ENCODE measurements at regions not wholly inside any gene's neighbourhood (a gene's known extent, or its start where the extent isn't known, plus 50 kb on each side); places are given as distances from the start of the nearest gene placed in this dataset.

DNA sequence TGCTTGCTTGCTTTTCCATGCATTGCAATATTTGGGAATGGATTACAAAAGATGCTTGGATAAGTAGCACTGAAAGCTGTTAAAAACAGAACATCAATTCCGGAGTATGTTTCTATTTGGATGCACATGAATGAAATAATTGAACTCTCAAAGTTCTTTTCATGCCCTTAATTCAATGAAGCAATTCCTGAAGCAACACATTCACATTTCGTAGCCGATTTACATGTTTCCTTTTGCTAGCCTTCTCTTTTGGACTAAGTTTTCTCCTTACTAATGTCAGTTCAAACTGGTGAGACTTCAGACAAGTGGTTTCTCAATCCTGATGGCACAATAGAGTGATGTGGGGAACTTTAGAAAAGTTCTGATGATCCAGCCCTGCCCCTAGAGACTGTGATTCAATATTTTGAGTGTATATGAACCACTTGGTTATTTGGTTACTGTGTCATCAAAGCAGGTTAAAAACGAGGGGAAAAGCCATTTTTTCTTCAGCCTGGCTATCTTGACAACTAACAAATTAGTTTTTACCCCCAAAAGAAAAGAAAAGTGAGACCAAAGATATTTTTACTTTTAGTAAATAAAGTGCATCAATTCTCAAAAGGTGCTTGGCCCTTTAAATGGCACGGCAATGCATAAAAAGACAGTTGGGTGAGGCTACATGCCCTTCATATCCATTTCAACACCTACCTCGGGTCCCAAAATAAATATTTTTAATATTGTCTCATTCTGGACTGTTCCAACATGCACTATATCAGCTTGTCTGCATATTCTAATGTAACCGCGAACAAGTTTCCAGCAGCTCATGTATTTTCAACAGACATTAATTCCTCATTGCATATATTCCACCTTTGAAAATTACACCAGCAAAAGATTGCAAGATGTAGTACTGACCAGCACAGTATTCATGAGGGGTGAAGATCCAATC is 90.1 kb upstream of the RPL34 start:
- H3K4me3 ChIP-seq (ENCODE audit: low read depth, low read length): no peak overlapping the region
- H3K79me2 ChIP-seq (ENCODE audit: control insufficient read depth, insufficient read depth, low read length, poor library complexity): no peaks in the 10 kb centered on the region
- H2AFZ ChIP-seq (ENCODE audit: insufficient read depth, low read length, poor library complexity): no peak overlapping the region
- no peak overlapping the region for H3K27ac ChIP-seq (ENCODE audit: low read depth, low read length)
- peaks cover 0 to 4% of the 10 kb centered on the region in 2 experiments for H3K4me1 ChIP-seq (ENCODE audit: control insufficient read depth in 1 of 2, insufficient read depth in 2 of 2, low read length in 2 of 2)
- no peak overlapping the region for H2BK5ac ChIP-seq (ENCODE audit: low read depth, low read length, poor library complexity)
- H2BK12ac ChIP-seq (ENCODE audit: low read length): no peak overlapping the region
- no peak overlapping the region for H3K23ac ChIP-seq (ENCODE audit: low read length)
- no peak overlapping the region for H2BK120ac ChIP-seq (ENCODE audit: insufficient read depth, low read length, poor library complexity)
- no peak overlapping the region for H3K4ac ChIP-seq (ENCODE audit: low read depth, low read length)
- no peaks in the 10 kb centered on the region for H3K36me3 ChIP-seq (ENCODE audit: control insufficient read depth in 1 of 2, insufficient read depth in 2 of 2, low read length in 2 of 2)
- no peak overlapping the region for H3K9ac ChIP-seq (ENCODE audit: low read length)
- WGBS (ENCODE audit: extremely low coverage, insufficient coverage, insufficient read length): no CpG with 5 or more reads among the region's 8 CpGs
- H4K12ac ChIP-seq (ENCODE audit: low read depth, low read length): no peak overlapping the region
- no peaks in the 10 kb centered on the region for H3K27me3 ChIP-seq (ENCODE audit: insufficient read depth, low read length)
- no peaks in the 10 kb centered on the region for H3K9me3 ChIP-seq (ENCODE audit: insufficient read depth, low read depth, low read length)
- H3K4me2 ChIP-seq (ENCODE audit: low read length): no peak overlapping the region
- H3K79me1 ChIP-seq (ENCODE audit: low read length): no peaks in the 10 kb centered on the region
- no peak overlapping the region for H3K14ac ChIP-seq (ENCODE audit: low read length)
- H4K8ac ChIP-seq (ENCODE audit: low read depth, low read length): no peak overlapping the region
- no peak overlapping the region for H2AK5ac ChIP-seq (ENCODE audit: low read length)
- no peak overlapping the region for H4K91ac ChIP-seq (ENCODE audit: low read depth, low read length)
- no peak for DNase-seq
- H3K18ac ChIP-seq (ENCODE audit: low read length): no peak overlapping the region

DNA sequence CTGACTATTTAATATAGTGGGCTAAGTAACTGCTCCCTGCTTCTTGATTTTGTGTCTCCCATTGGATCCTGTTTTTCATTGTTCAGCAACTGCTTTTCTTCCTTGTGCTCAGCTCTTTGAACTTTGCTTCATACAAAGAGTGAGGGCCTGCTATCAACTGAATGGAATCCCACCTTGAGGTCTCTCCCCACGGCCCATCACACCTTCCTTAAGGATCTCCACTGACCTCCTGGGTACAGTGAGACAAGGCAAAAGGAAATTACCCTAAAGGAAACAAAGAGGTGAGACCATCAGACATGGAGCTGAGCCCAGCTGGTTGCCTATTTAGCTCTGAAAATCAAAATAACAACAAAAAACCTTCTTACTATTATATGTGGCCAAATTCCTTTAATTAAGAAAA is 91.3 kb upstream of the RPL34 start:
- WGBS (ENCODE audit: extremely low coverage, insufficient coverage, insufficient read length): no CpG with 5 or more reads among the region's 1 CpG
- no peak overlapping the region for H3K23ac ChIP-seq (ENCODE audit: low read length)
- H2AK5ac ChIP-seq (ENCODE audit: low read length): no peak overlapping the region
- H3K18ac ChIP-seq (ENCODE audit: low read length): no peak overlapping the region
- no peak overlapping the region for H3K9ac ChIP-seq (ENCODE audit: low read length)
- H3K4me2 ChIP-seq (ENCODE audit: low read length): no peak overlapping the region
- H3K79me2 ChIP-seq (ENCODE audit: control insufficient read depth, insufficient read depth, low read length, poor library complexity): no peaks in the 10 kb centered on the region
- no peaks in the 10 kb centered on the region for H3K9me3 ChIP-seq (ENCODE audit: insufficient read depth, low read depth, low read length)
- DNase-seq: no peak
- H3K14ac ChIP-seq (ENCODE audit: low read length): no peak overlapping the region
- H4K91ac ChIP-seq (ENCODE audit: low read depth, low read length): no peak overlapping the region
- H3K4me1 ChIP-seq (ENCODE audit: control insufficient read depth in 1 of 2, insufficient read depth in 2 of 2, low read length in 2 of 2): peaks cover 0 to 4% of the 10 kb centered on the region in 2 experiments
- H3K4ac ChIP-seq (ENCODE audit: low read depth, low read length): no peak overlapping the region
- no peak overlapping the region for H2AFZ ChIP-seq (ENCODE audit: insufficient read depth, low read length, poor library complexity)
- H3K36me3 ChIP-seq (ENCODE audit: control insufficient read depth in 1 of 2, insufficient read depth in 2 of 2, low read length in 2 of 2): no peaks in the 10 kb centered on the region
- no peak overlapping the region for H2BK120ac ChIP-seq (ENCODE audit: insufficient read depth, low read length, poor library complexity)
- H3K4me3 ChIP-seq (ENCODE audit: low read depth, low read length): no peak overlapping the region
- H3K27me3 ChIP-seq (ENCODE audit: insufficient read depth, low read length): no peaks in the 10 kb centered on the region
- no peaks in the 10 kb centered on the region for H3K79me1 ChIP-seq (ENCODE audit: low read length)
- H4K8ac ChIP-seq (ENCODE audit: low read depth, low read length): no peak overlapping the region
- H2BK5ac ChIP-seq (ENCODE audit: low read depth, low read length, poor library complexity): no peak overlapping the region
- no peak overlapping the region for H2BK12ac ChIP-seq (ENCODE audit: low read length)
- H4K12ac ChIP-seq (ENCODE audit: low read depth, low read length): no peak overlapping the region
- no peak overlapping the region for H3K27ac ChIP-seq (ENCODE audit: low read depth, low read length)

DNA sequence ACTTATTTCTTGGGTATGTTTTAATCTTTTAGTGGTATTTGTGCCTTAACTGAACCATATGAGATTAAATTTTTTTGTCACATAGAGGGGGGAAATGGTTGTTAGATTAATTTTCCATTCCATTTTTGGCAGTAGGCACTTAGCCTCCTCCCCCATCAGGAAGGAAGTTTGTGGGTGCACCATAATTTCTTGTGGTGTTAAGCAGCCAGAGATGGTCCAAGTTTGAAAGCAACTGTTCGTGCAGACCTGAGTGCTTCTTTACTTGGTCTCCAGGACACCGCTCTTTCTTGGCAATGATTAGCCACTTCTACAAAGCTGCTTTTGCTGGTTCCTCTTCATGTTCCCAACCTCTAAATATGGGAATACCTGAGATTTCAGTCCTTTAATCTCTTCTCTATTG is 92.7 kb upstream of the RPL34 start:
- Histone ChIP-seq H3K27ac (ENCODE audit: low read depth, low read length) (no peak overlapping the region), H2BK120ac (ENCODE audit: insufficient read depth, low read length, poor library complexity) (no peak overlapping the region), H2AK5ac (ENCODE audit: low read length) (no peak overlapping the region), H4K91ac (ENCODE audit: low read depth, low read length) (no peak overlapping the region), H2AFZ (ENCODE audit: insufficient read depth, low read length, poor library complexity) (no peak overlapping the region), H3K23ac (ENCODE audit: low read length) (no peak overlapping the region), H3K27me3 (ENCODE audit: insufficient read depth, low read length) (no peaks in the 10 kb centered on the region), H3K79me1 (ENCODE audit: low read length) (no peaks in the 10 kb centered on the region), H4K12ac (ENCODE audit: low read depth, low read length) (no peak overlapping the region), H3K14ac (ENCODE audit: low read length) (no peak overlapping the region), H2BK5ac (ENCODE audit: low read depth, low read length, poor library complexity) (no peak overlapping the region), H3K36me3 (ENCODE audit: control insufficient read depth in 1 of 2, insufficient read depth in 2 of 2, low read length in 2 of 2) (no peaks in the 10 kb centered on the region), H3K18ac (ENCODE audit: low read length) (no peak overlapping the region), H3K9me3 (ENCODE audit: insufficient read depth, low read depth, low read length) (no peaks in the 10 kb centered on the region), H3K4ac (ENCODE audit: low read depth, low read length) (no peak overlapping the region), H3K9ac (ENCODE audit: low read length) (no peak overlapping the region), H3K4me3 (ENCODE audit: low read depth, low read length) (no peak overlapping the region), H4K8ac (ENCODE audit: low read depth, low read length) (no peak overlapping the region), H3K4me2 (ENCODE audit: low read length) (no peak overlapping the region), H3K79me2 (ENCODE audit: control insufficient read depth, insufficient read depth, low read length, poor library complexity) (no peaks in the 10 kb centered on the region), H2BK12ac (ENCODE audit: low read length) (no peak overlapping the region), H3K4me1 (ENCODE audit: control insufficient read depth in 1 of 2, insufficient read depth in 2 of 2, low read length in 2 of 2) (peaks cover 0 to 4% of the 10 kb centered on the region in 2 experiments)
- no peak for DNase-seq
- no CpG with 5 or more reads among the region's 2 CpGs for WGBS (ENCODE audit: extremely low coverage, insufficient coverage, insufficient read length)

DNA sequence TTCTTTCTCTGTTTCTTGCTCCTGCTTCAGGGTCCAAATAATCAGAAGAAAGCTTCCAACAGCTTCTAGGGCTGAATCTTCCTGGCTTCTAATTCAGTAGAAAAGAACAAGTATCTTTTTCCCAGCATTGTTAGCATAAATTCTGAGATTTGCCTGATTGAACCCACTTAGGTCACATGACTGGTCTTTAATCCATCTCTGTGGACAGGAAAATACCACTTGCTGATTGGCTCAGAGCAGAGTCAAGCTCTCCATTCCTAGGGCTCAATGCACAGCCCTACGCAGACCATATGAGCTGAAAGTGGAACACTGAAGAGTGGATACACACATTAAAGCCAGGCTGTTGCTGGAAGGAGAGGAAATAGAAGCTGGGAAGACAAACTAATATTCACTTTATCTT is 99.6 kb upstream of the RPL34 start:
- Histone ChIP-seq H3K9me3 (ENCODE audit: insufficient read depth, low read depth, low read length) (no peaks in the 10 kb centered on the region), H2BK12ac (ENCODE audit: low read length) (no peak overlapping the region), H4K12ac (ENCODE audit: low read depth, low read length) (no peak overlapping the region), H3K79me2 (ENCODE audit: control insufficient read depth, insufficient read depth, low read length, poor library complexity) (no peaks in the 10 kb centered on the region), H3K4me3 (ENCODE audit: low read depth, low read length) (no peak overlapping the region), H2BK120ac (ENCODE audit: insufficient read depth, low read length, poor library complexity) (no peak overlapping the region), H2AFZ (ENCODE audit: insufficient read depth, low read length, poor library complexity) (no peak overlapping the region), H2BK5ac (ENCODE audit: low read depth, low read length, poor library complexity) (no peak overlapping the region), H3K79me1 (ENCODE audit: low read length) (no peaks in the 10 kb centered on the region), H4K8ac (ENCODE audit: low read depth, low read length) (no peak overlapping the region), H4K91ac (ENCODE audit: low read depth, low read length) (no peak overlapping the region), H3K23ac (ENCODE audit: low read length) (no peak overlapping the region), H3K27me3 (ENCODE audit: insufficient read depth, low read length) (no peaks in the 10 kb centered on the region), H3K4ac (ENCODE audit: low read depth, low read length) (no peak overlapping the region), H3K27ac (ENCODE audit: low read depth, low read length) (no peak overlapping the region), H2AK5ac (ENCODE audit: low read length) (no peak overlapping the region), H3K9ac (ENCODE audit: low read length) (no peak overlapping the region), H3K18ac (ENCODE audit: low read length) (no peak overlapping the region), H3K36me3 (ENCODE audit: control insufficient read depth in 1 of 2, insufficient read depth in 2 of 2, low read length in 2 of 2) (no peaks in the 10 kb centered on the region), H3K4me1 (ENCODE audit: control insufficient read depth in 1 of 2, insufficient read depth in 2 of 2, low read length in 2 of 2) (no peaks in the 10 kb centered on the region), H3K14ac (ENCODE audit: low read length) (no peak overlapping the region), H3K4me2 (ENCODE audit: low read length) (no peak overlapping the region)
- no CpG with 5 or more reads among the region's 1 CpG for WGBS (ENCODE audit: extremely low coverage, insufficient coverage, insufficient read length)
- no peak for DNase-seq

Data from trophoblast cell (in vitro differentiated cells and primary cell).